ENCODE measurements at regions not wholly inside any gene's neighbourhood (a gene's known extent, or its start where the extent isn't known, plus 50 kb on each side); places are given as distances from the start of the nearest gene placed in this dataset.
"Not testable (repeated sequence)": the region's sequence is repeated elsewhere in the genome, so short reads cannot be mapped to it uniquely, and the experiment has no call there.

- no peak overlapping the region for H3K4me3 ChIP-seq (replicated peaks; ENCODE audit: low read depth, low read length)
- no peak for TF ChIP-seq CTCF (IDR thresholded peaks at IDR 0.05; ENCODE audit: low read length, missing control alignments)
- DNase-seq (ENCODE audit: low read depth): no peak
These were observed 59.9 kb upstream of the CYRIA start for GRCh38 chr2:16725549-16725948.

GRCh38 chr2:16722677-16723076 lies 57.0 kb upstream of the CYRIA start:
- DNase-seq (ENCODE audit: low read depth): no peak
- no peak for TF ChIP-seq CTCF (IDR thresholded peaks at IDR 0.05; ENCODE audit: low read length, missing control alignments)
- H3K4me3 ChIP-seq (replicated peaks; ENCODE audit: low read depth, low read length): no peak overlapping the region

GRCh38 chr2:16722126-16722525 lies 56.5 kb upstream of the CYRIA start:
- DNase-seq (ENCODE audit: low read depth): no peak
- H3K4me3 ChIP-seq (replicated peaks; ENCODE audit: low read depth, low read length): no peak overlapping the region
- no peak for TF ChIP-seq CTCF (IDR thresholded peaks at IDR 0.05; ENCODE audit: low read length, missing control alignments)

- not testable (repeated sequence) for H3K4me3 ChIP-seq (replicated peaks; ENCODE audit: low read depth, low read length); DNase-seq (ENCODE audit: low read depth)
These were observed 55.9 kb upstream of the CYRIA start for GRCh38 chr2:16721529-16721928.

GRCh38 chr2:16720737-16721136 lies 55.1 kb upstream of the CYRIA start:
- DNase-seq (ENCODE audit: low read depth); H3K4me3 ChIP-seq (replicated peaks; ENCODE audit: low read depth, low read length): not testable (repeated sequence)

- H3K4me3 ChIP-seq (replicated peaks; ENCODE audit: low read depth, low read length): no peak overlapping the region
- no peak for TF ChIP-seq CTCF (IDR thresholded peaks at IDR 0.05; ENCODE audit: low read length, missing control alignments)
These were observed 53.8 kb upstream of the CYRIA start for GRCh38 chr2:16719485-16719808.

GRCh38 chr2:16718576-16719484 lies 53.2 kb upstream of the CYRIA start:
- no peak overlapping the region for H3K4me3 ChIP-seq (replicated peaks; ENCODE audit: low read depth, low read length)
- no peak for TF ChIP-seq CTCF (IDR thresholded peaks at IDR 0.05; ENCODE audit: low read length, missing control alignments)
- DNase-seq (ENCODE audit: low read depth): no peak

More at GRCh38 chr2:16719485-16719808, 53.8 kb upstream of the CYRIA start:
- DNase-seq (ENCODE audit: low read depth): no peak

- no peak for TF ChIP-seq CTCF (IDR thresholded peaks at IDR 0.05; ENCODE audit: low read length, missing control alignments)
- DNase-seq (ENCODE audit: low read depth): no peak
- H3K4me3 ChIP-seq (replicated peaks; ENCODE audit: low read depth, low read length): no peak overlapping the region
These were observed 51.8 kb upstream of the CYRIA start for GRCh38 chr2:16717477-16717876.

All from fibroblast of pulmonary artery (primary cell).